Lung (tissue), 11 donors: ENCODE measurements at regions not wholly inside any gene's neighbourhood (a gene's known extent, or its start where the extent isn't known, plus 50 kb on each side); places are given as distances from the start of the nearest gene placed in this dataset.

Experiments
- ATAC-seq: fragments of 200-7000 bp; cut with Tn5 transposase; one replicate; pipeline ENCODE4 v1.9.1; 2020; ENCODE audit warnings: moderate number of reproducible peaks; ENCODE audit not compliant: insufficient read depth, low FRiP score
- DNase-seq, 3 donors: peaks; one replicate each; pipeline ENCODE4 v3.0.0-alpha.2; 2013 to 2017
- H3K27ac ChIP-seq, 2 donors: one replicate each; pipeline ENCODE4 v1.5.1; 2013; ENCODE audit warnings: mild to moderate bottlenecking in 2 of 2, moderate library complexity in 2 of 2, control low read depth in 1 of 2, inconsistent platforms in 1 of 2, low read depth in 1 of 2, low read length in 1 of 2
- H3K27me3 ChIP-seq, 3 donors: one replicate each; pipeline ENCODE4 v1.5.1; 2013; ENCODE audit warnings: low read length in 2 of 3; ENCODE audit not compliant: control insufficient read depth in 3 of 3, insufficient read depth in 3 of 3
- H3K36me3 ChIP-seq, 4 donors: one replicate each; pipeline ENCODE4 v1.5.1; 2013; ENCODE audit warnings: low read length in 4 of 4, mild to moderate bottlenecking in 1 of 4, moderate library complexity in 1 of 4; ENCODE audit not compliant: control insufficient read depth in 4 of 4, insufficient read depth in 4 of 4
- H3K4me1 ChIP-seq, 5 donors: one replicate each; pipeline ENCODE4 v1.5.1; 2013; ENCODE audit warnings: low read length in 5 of 5, mild to moderate bottlenecking in 2 of 5, moderate library complexity in 1 of 5; ENCODE audit not compliant: control insufficient read depth in 5 of 5, insufficient read depth in 5 of 5
- H3K4me3 ChIP-seq: one replicate; pipeline ENCODE4 v1.5.1; 2013; ENCODE audit warnings: mild to moderate bottlenecking, control low read depth, moderate library complexity
- H3K9ac ChIP-seq, 2 donors: one replicate each; pipeline ENCODE4 v1.5.1; 2013; ENCODE audit warnings: low read length in 2 of 2, control low read depth in 1 of 2; ENCODE audit not compliant: insufficient read depth in 1 of 2
- H3K9me3 ChIP-seq, 4 donors: one replicate each; pipeline ENCODE4 v1.5.1; 2013; ENCODE audit warnings: low read length in 3 of 4, mild to moderate bottlenecking in 1 of 4, moderate library complexity in 1 of 4; ENCODE audit not compliant: control insufficient read depth in 4 of 4, insufficient read depth in 3 of 4
- WGBS, 2 donors: extraction: QIAGEN DNeasy Blood & Tissue Kit; methylation state at CpG; one replicate each; pipeline ENCODE4 v1.1.7; 2013; 5-methylcytosine and 5-hydroxymethylcytosine counted together
- TF ChIP-seq, protein P1 (sequence below): IDR thresholded peaks from 2 replicates; pipeline ENCODE4 v1.5.1; 2012; ENCODE audit warnings: mild to moderate bottlenecking; ENCODE audit errors: control extremely low read depth, extremely low read depth
- donor health status: control.
- donor health status: control.
- donor health status: Bipolar disorder and iron deficiency.
- donor health status: healthy.
- donor health status: DM: yes; HTN: yes; CAD: no.

DNA sequence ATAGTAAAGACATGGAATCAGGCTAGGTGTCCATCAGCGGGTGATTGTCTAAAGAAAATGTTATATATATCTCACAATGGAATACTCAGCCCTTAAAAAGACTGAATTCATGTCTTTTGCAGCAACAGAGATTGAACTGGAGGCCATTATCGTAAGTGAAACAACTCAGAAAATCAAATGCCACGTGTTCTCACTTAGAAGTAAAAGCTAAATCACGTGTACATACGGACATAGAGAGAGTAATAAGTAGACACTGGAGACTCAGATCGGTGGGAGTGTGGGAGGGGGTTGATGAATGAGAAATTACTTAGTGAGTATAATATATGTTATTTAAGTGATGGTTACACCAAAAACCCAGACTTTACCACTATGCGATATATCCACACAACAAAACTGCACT lies 266.3 kb upstream of the PPFIA2 start:
- no peak for DNase-seq
- TF ChIP-seq, protein P1, sequence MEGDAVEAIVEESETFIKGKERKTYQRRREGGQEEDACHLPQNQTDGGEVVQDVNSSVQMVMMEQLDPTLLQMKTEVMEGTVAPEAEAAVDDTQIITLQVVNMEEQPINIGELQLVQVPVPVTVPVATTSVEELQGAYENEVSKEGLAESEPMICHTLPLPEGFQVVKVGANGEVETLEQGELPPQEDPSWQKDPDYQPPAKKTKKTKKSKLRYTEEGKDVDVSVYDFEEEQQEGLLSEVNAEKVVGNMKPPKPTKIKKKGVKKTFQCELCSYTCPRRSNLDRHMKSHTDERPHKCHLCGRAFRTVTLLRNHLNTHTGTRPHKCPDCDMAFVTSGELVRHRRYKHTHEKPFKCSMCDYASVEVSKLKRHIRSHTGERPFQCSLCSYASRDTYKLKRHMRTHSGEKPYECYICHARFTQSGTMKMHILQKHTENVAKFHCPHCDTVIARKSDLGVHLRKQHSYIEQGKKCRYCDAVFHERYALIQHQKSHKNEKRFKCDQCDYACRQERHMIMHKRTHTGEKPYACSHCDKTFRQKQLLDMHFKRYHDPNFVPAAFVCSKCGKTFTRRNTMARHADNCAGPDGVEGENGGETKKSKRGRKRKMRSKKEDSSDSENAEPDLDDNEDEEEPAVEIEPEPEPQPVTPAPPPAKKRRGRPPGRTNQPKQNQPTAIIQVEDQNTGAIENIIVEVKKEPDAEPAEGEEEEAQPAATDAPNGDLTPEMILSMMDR = no peak
- 84 to 85% methylated on average over 7 of the region's 7 CpGs for WGBS, 2 donors
- Histone ChIP-seq H3K27ac (no peak overlapping the region), H3K4me1 (no peaks in the 10 kb centered on the region), H3K9me3 (no peaks in the 10 kb centered on the region), H3K27me3 (no peaks in the 10 kb centered on the region), H3K9ac (no peak overlapping the region), H3K4me3 (no peak overlapping the region), H3K36me3 (no peaks in the 10 kb centered on the region)
- no peak for ATAC-seq

DNA sequence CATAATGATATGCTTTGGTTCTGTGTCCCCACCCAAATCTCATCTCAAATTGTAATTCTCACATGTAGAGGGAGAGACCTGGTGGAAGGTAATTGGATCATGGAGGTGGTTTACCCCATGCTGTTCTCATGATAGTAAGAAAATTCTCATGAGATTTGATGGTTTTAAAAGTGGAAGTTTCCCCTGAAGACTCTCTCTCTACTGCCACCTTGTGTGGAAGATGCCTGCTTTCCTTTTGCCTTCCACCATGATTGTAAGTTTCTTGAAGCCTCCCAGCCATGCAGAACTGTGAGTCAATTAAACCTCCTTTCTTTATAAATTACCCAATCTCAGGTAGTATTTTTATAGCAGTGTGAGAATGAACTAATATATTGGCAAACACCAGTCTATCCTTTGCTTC lies 260.4 kb upstream of the PPFIA2 start:
- H3K9me3 ChIP-seq = peaks cover 0 to 3% (median 0%) of the 10 kb centered on the region in 4 donors
- ATAC-seq = no peak
- no peak overlapping the region for H3K4me3 ChIP-seq
- TF ChIP-seq, protein P1 = no peak
- no peak for DNase-seq
- no peak overlapping the region for H3K9ac ChIP-seq
- no peak overlapping the region for H3K27ac ChIP-seq
- H3K27me3 ChIP-seq = no peaks in the 10 kb centered on the region
- H3K4me1 ChIP-seq = no peaks in the 10 kb centered on the region
- H3K36me3 ChIP-seq = no peaks in the 10 kb centered on the region

DNA sequence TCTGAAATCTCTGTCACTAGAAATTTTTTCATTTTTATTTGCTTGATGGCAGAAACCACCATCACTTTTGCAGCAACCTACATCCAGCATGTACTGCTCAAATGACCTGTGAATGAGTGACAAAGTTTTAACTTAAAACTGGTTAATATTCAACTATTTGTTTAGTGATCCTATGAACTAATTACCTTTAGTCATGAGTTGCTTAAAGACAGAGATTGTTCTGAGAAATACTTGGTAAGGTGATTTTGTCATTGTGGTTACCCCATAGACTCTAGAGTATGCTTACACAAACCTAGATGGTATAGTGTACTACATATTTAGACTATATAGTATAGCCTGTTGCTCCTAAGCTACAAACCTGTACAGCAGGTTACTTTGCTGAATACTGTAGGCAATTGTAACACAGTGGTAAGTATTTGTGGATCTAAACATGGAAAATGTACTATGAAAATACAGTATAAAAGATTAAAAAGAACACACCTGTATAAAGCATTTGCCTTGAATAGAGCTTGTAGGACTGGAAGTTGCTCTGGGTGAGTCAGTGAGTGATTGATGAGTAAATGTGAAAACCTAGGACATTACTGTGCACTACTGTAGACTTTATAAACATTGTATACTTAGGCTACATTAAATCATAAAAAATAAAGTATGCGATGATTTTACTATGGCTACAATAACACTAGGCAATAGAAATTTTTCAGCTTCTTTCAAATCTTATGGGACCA lies 256.6 kb upstream of the PPFIA2 start:
- no peak overlapping the region for H3K27ac ChIP-seq
- H3K4me1 ChIP-seq = no peaks in the 10 kb centered on the region
- WGBS, 2 donors = 97 to 100% methylated on average over 1 of the region's 1 CpG
- H3K4me3 ChIP-seq = no peak overlapping the region
- TF ChIP-seq, protein P1 = no peak
- DNase-seq (peak in 1 of 3 donors; percentile 4), ATAC-seq (no peak)
- H3K27me3 ChIP-seq = no peaks in the 10 kb centered on the region
- no peaks in the 10 kb centered on the region for H3K36me3 ChIP-seq
- H3K9me3 ChIP-seq = peaks cover 0 to 3% (median 0%) of the 10 kb centered on the region in 4 donors
- H3K9ac ChIP-seq = no peak overlapping the region

DNA sequence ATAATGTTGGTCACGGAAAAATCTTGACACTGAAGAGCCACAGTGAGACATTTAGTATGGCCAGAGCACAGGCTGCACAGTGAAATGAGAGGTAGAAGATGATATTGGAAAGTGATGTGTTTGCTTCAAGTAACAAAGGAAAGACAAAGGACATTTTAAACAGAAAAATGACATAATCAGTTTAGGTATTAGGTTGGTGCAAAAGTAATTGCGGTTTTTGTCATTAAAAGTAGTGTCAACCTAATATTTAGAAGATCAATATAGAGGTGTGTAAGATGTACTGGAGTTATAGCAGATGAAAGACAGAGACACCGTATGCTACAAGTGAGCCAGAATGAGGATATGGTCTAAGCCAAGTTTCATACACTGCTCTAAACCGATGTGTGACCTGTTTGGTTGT lies 253.0 kb upstream of the PPFIA2 start:
- Histone ChIP-seq H3K36me3 (no peaks in the 10 kb centered on the region), H3K4me1 (no peaks in the 10 kb centered on the region), H3K27ac (no peak overlapping the region), H3K27me3 (no peaks in the 10 kb centered on the region), H3K9me3 (no peaks in the 10 kb centered on the region), H3K4me3 (no peak overlapping the region), H3K9ac (no peak overlapping the region)
- WGBS, 2 donors = 89 to 90% methylated on average over 4 of the region's 4 CpGs
- DNase-seq = no peak
- no peak for ATAC-seq
- TF ChIP-seq, protein P1 = no peak
